ENCODE measurements at regions not wholly inside any gene's neighbourhood (a gene's known extent, or its start where the extent isn't known, plus 50 kb on each side); places are given as distances from the start of the nearest gene placed in this dataset.

- Histone ChIP-seq H3K27me3 (ENCODE audit: control insufficient read depth in 2 of 2, insufficient read depth in 2 of 2, low read length in 2 of 2) (no peaks in the 10 kb centered on the region), H2AFZ (ENCODE audit: insufficient read depth, low read depth, low read length, poor library complexity, severe bottlenecking) (peak overlapping the region; percentile 79), H3K9ac (ENCODE audit: insufficient read depth, low read length, poor library complexity, severe bottlenecking) (no peak overlapping the region), H3K36me3 (replicated peaks in 1 of 2; ENCODE audit: control insufficient read depth in 1 of 2, insufficient read depth in 2 of 2, low read length in 2 of 2) (peaks cover 2 to 5% of the 10 kb centered on the region in 2 donors), H3K4me1 (ENCODE audit: control insufficient read depth in 1 of 2, insufficient read depth in 2 of 2, low read length in 2 of 2) (peaks cover 0 to 4% of the 10 kb centered on the region in 2 donors), H3K4me3 (replicated peaks in 1 of 3; ENCODE audit: low read depth in 2 of 3, low read length in 3 of 3) (peak overlapping the region in 2 of 3 experiments; percentile 57 to 79), H3K79me2 (ENCODE audit: insufficient read depth, low read length) (no peaks in the 10 kb centered on the region), H3K9me3 (replicated peaks in 1 of 2; ENCODE audit: control insufficient read depth in 1 of 2, insufficient read depth in 1 of 2, low read length in 2 of 2) (peaks cover 0 to 45% of the 10 kb centered on the region in 2 donors), H3K27ac (ENCODE audit: low read depth in 1 of 2, low read length in 2 of 2) (no peak overlapping the region), H4K20me1 (ENCODE audit: insufficient read depth, low read length) (no peaks in the 10 kb centered on the region), H3K4me2 (replicated peaks; ENCODE audit: extremely low read depth, low read length, poor library complexity, severe bottlenecking) (peak overlapping the region; percentile 58)
- H3K4me3 Mint-ChIP-seq = peak overlapping the region; percentile 95 to 96
- H3K9me3 Mint-ChIP-seq = peaks cover 27 to 67% (median 56%) of the 10 kb centered on the region in 7 donors
- H3K27ac Mint-ChIP-seq = no peak overlapping the region
- H3K36me3 Mint-ChIP-seq = peaks cover 17 to 18% of the 10 kb centered on the region in 2 donors
- no peaks in the 10 kb centered on the region for H3K27me3 Mint-ChIP-seq (ENCODE audit: low read depth in 3 of 3)
- intact Hi-C loops (cut with micrococcal nuclease) = no loop called here
- 100% methylated on average over 3 of the region's 22 CpGs for WGBS (ENCODE audit: insufficient coverage)
- no peak for DNase-seq
- no peak for TF ChIP-seq CTCF (IDR thresholded peaks at IDR 0.05)
- peaks cover 14% of the 10 kb centered on the region for H3K4me1 Mint-ChIP-seq
These were observed 143.1 kb downstream of the ZNF737 start for GRCh38 chr19:20422216-20423205.

- no peaks in the 10 kb centered on the region for H3K4me1 ChIP-seq (ENCODE audit: control insufficient read depth in 1 of 2, insufficient read depth in 2 of 2, low read length in 2 of 2)
- no peaks in the 10 kb centered on the region for H3K79me2 ChIP-seq (ENCODE audit: insufficient read depth, low read length)
- no peak overlapping the region for H2AFZ ChIP-seq (ENCODE audit: insufficient read depth, low read depth, low read length, poor library complexity, severe bottlenecking)
- no peak overlapping the region for H3K27ac ChIP-seq (ENCODE audit: low read depth in 1 of 2, low read length in 2 of 2)
- no peak overlapping the region for H3K4me2 ChIP-seq (replicated peaks; ENCODE audit: extremely low read depth, low read length, poor library complexity, severe bottlenecking)
- H3K27ac Mint-ChIP-seq = no peak overlapping the region
- H3K36me3 ChIP-seq (replicated peaks in 1 of 2; ENCODE audit: control insufficient read depth in 1 of 2, insufficient read depth in 2 of 2, low read length in 2 of 2) = peaks cover 2 to 7% of the 10 kb centered on the region in 2 donors
- no peak overlapping the region for H3K4me3 Mint-ChIP-seq
- no peak overlapping the region for H3K9ac ChIP-seq (ENCODE audit: insufficient read depth, low read length, poor library complexity, severe bottlenecking)
- H3K4me3 ChIP-seq (replicated peaks in 1 of 3; ENCODE audit: low read depth in 2 of 3, low read length in 3 of 3) = no peak overlapping the region
- H4K20me1 ChIP-seq (ENCODE audit: insufficient read depth, low read length) = no peaks in the 10 kb centered on the region
- no peak for DNase-seq
- H3K27me3 ChIP-seq (ENCODE audit: control insufficient read depth in 2 of 2, insufficient read depth in 2 of 2, low read length in 2 of 2) = no peaks in the 10 kb centered on the region
- H3K4me1 Mint-ChIP-seq = no peaks in the 10 kb centered on the region
- no peak for TF ChIP-seq CTCF (IDR thresholded peaks at IDR 0.05)
- no CpG with 5 or more reads among the region's 1 CpG for WGBS (ENCODE audit: insufficient coverage)
- H3K36me3 Mint-ChIP-seq = peaks cover 30 to 33% of the 10 kb centered on the region in 2 donors
- intact Hi-C loops (cut with micrococcal nuclease) = no loop called here
- no peaks in the 10 kb centered on the region for H3K27me3 Mint-ChIP-seq (ENCODE audit: low read depth in 3 of 3)
- peaks cover 13 to 51% of the 10 kb centered on the region in 2 donors for H3K9me3 ChIP-seq (replicated peaks in 1 of 2; ENCODE audit: control insufficient read depth in 1 of 2, insufficient read depth in 1 of 2, low read length in 2 of 2)
- H3K9me3 Mint-ChIP-seq = peaks cover 28 to 71% (median 53%) of the 10 kb centered on the region in 7 donors
These were observed 148.9 kb downstream of the ZNF737 start for GRCh38 chr19:20416661-20417060.

Data from CD14-positive monocyte (primary cell).